Adrenal gland (tissue), 5 donors: ENCODE measurements at regions not wholly inside any gene's neighbourhood (a gene's known extent, or its start where the extent isn't known, plus 50 kb on each side); places are given as distances from the start of the nearest gene placed in this dataset.

Experiments used
- CTCF ChIP-seq, 6 experiments: fragments of 450-650 bp in 4 of 6; fragments of 200-600 bp in 2 of 6; sonication (generic) in 1 of 6; IDR thresholded peaks; 1 replicate in 5 of 6; 2 replicates in 1 of 6; pipeline versions ENCODE4 v1.5.1 to v1.8.0; 2016 to 2021; ENCODE audit warnings: antibody characterized with exemption in 6 of 6, mild to moderate bottlenecking in 2 of 6, moderate library complexity in 1 of 6
- POLR2A ChIP-seq, 2 donors: fragments of 450-650 bp; IDR thresholded peaks; one replicate each; pipeline ENCODE4 v1.6.1; 2017; ENCODE audit warnings: antibody characterized with exemption in 2 of 2, mild to moderate bottlenecking in 2 of 2, moderate library complexity in 1 of 2
- donor health status: DM: no; HTN: no; CAD: no.

- TF ChIP-seq CTCF (IDR thresholded peaks at IDR 0.05) (no peak), POLR2A (IDR thresholded peaks at IDR 0.05) (no peak)
Measured at GRCh38 chr2:136168720-136169119, 50.8 kb upstream of the CXCR4 start.
